Panc1 (cell line): ENCODE measurements at regions not wholly inside any gene's neighbourhood (a gene's known extent, or its start where the extent isn't known, plus 50 kb on each side); places are given as distances from the start of the nearest gene placed in this dataset.

Source experiments
- CTCF ChIP-seq: fragments of 450-650 bp; IDR thresholded peaks from 2 replicates; pipeline ENCODE4 v1.5.1; 2017; ENCODE audit warnings: mild to moderate bottlenecking
- REST ChIP-seq, 2 experiments: IDR thresholded peaks; 2 replicates each; pipeline ENCODE4 v1.6.1; 2011 to 2012; ENCODE audit warnings: low read depth in 2 of 2, control low read depth in 1 of 2, low read length in 1 of 2, mild to moderate bottlenecking in 1 of 2, moderate library complexity in 1 of 2; ENCODE audit not compliant: insufficient read depth in 1 of 2
- SIN3A ChIP-seq: IDR thresholded peaks from 2 replicates; pipeline ENCODE4 v1.6.1; 2012; ENCODE audit warnings: low read depth, mild to moderate bottlenecking, low read length, moderate library complexity, borderline replicate concordance; ENCODE audit not compliant: insufficient read depth

GRCh38 chr21:17427157-17427556 is 85.7 kb upstream of the CXADR start:
- TF ChIP-seq CTCF: no peak
- TF ChIP-seq SIN3A: no peak
- TF ChIP-seq REST (IDR thresholded peaks at IDR 0.05; ENCODE audit: insufficient read depth in 1 of 2, low read depth in 2 of 2, low read length in 1 of 2): no peak
